SK-N-SH (cell line): ENCODE measurements at regions not wholly inside any gene's neighbourhood (a gene's known extent, or its start where the extent isn't known, plus 50 kb on each side); places are given as distances from the start of the nearest gene placed in this dataset.

Experiments
- CTCF ChIA-PET: fragments of 300-600, 350-600 bp; formaldehyde crosslinking; extraction: SDS; loops from one replicate; lab custom pipeline; 2021; lab: Yijun Ruan, JAX
- POLR2A ChIA-PET: fragments of 350-600 bp; sonication (Branson Sonifier 250); formaldehyde crosslinking; extraction: SDS; loops from one replicate; lab custom pipeline; 2020; ENCODE audit warnings: antibody characterized with exemption, inconsistent platforms; lab: Yijun Ruan, JAX
- DNase-seq: peaks from one replicate; pipeline ENCODE4 v3.0.0; 2012
- H2AFZ ChIP-seq: fragments of 200-600 bp; sonication (generic); 2 replicates; pipeline ENCODE4 v1.8.1; 2016; ENCODE audit warnings: antibody characterized with exemption, mild to moderate bottlenecking, low read depth
- H3F3A ChIP-seq: fragments of 200-600 bp; sonication (generic); replicated peaks from 2 replicates; pipeline ENCODE3; 2016; ENCODE audit warnings: antibody characterized with exemption, mild to moderate bottlenecking; ENCODE audit not compliant: insufficient read depth
- H3K27ac ChIP-seq, 2 experiments: fragments of 200-500 bp in 1 of 2; fragments of 200-600 bp in 1 of 2; sonication (Bioruptor generic) in 1 of 2; sonication (generic), shearing (Covaris generic) in 1 of 2; 2 replicates each; pipeline versions ENCODE4 v1.5.1 to v1.6.1; 2014 to 2016; ENCODE audit warnings: low read depth in 2 of 2, inconsistent platforms in 1 of 2, low read length in 1 of 2, mild to moderate bottlenecking in 1 of 2, mixed read lengths in 1 of 2
- H3K27me3 ChIP-seq: fragments of 200-600 bp; sonication (generic), shearing (Covaris generic); 2 replicates; pipeline ENCODE4 v1.6.1; 2016; ENCODE audit warnings: mixed run types; ENCODE audit not compliant: insufficient read depth
- H3K36me3 ChIP-seq, 2 experiments: fragments of 200-500 bp in 1 of 2; fragments of 200-600 bp in 1 of 2; sonication (Bioruptor generic) in 1 of 2; sonication (generic) in 1 of 2; replicated peaks in 1 of 2; 2 replicates each; pipeline versions ENCODE3 to v1.5.1; 2014 to 2016; ENCODE audit warnings: low read length in 1 of 2, mild to moderate bottlenecking in 1 of 2; ENCODE audit not compliant: insufficient read depth in 2 of 2, control insufficient read depth in 1 of 2
- H3K4me1 ChIP-seq, 2 experiments: fragments of 200-500 bp in 1 of 2; fragments of 200-600 bp in 1 of 2; sonication (Bioruptor generic) in 1 of 2; sonication (generic), shearing (Covaris generic) in 1 of 2; 2 replicates each; pipeline versions ENCODE4 v1.5.1 to v1.6.1; 2014 to 2016; ENCODE audit warnings: low read depth in 1 of 2, low read length in 1 of 2, mixed run types in 1 of 2; ENCODE audit not compliant: insufficient read depth in 2 of 2, control insufficient read depth in 1 of 2
- H3K4me2 ChIP-seq: fragments of 200-600 bp; sonication (generic), shearing (Covaris generic); 2 replicates; pipeline ENCODE4 v1.6.1; 2017; ENCODE audit warnings: mixed run types
- H3K4me3 ChIP-seq, 2 experiments: fragments of 200-500 bp in 1 of 2; fragments of 200-600 bp in 1 of 2; sonication (Bioruptor generic) in 1 of 2; sonication (generic), shearing (Covaris generic) in 1 of 2; 2 replicates each; pipeline versions ENCODE4 v1.5.1 to v1.8.1; 2014 to 2016; ENCODE audit warnings: low read depth in 2 of 2, inconsistent platforms in 1 of 2, low read length in 1 of 2, mild to moderate bottlenecking in 1 of 2, mixed read lengths in 1 of 2, moderate library complexity in 1 of 2
- H3K79me2 ChIP-seq: fragments of 200-600 bp; sonication (generic); 2 replicates; pipeline ENCODE4 v1.8.1; 2017; ENCODE audit warnings: mild to moderate bottlenecking; ENCODE audit not compliant: insufficient read depth
- H3K9ac ChIP-seq: fragments of 200-600 bp; sonication (generic); 2 replicates; pipeline ENCODE4 v1.6.1; 2017; ENCODE audit warnings: mixed run types
- H3K9me2 ChIP-seq: fragments of 200-600 bp; sonication (generic); 2 replicates; pipeline ENCODE4 v1.6.1; 2017; ENCODE audit warnings: mixed run types
- H3K9me3 ChIP-seq: fragments of 200-600 bp; sonication (generic); 2 replicates; pipeline ENCODE4 v1.6.1; 2017; ENCODE audit warnings: mixed run types, mild to moderate bottlenecking, moderate library complexity
- H4K20me1 ChIP-seq: fragments of 200-600 bp; sonication (generic); 2 replicates; pipeline ENCODE4 v1.6.1; 2017; ENCODE audit warnings: mild to moderate bottlenecking, mixed run types; ENCODE audit not compliant: insufficient read depth
- CHD2 ChIP-seq: fragments of 150-350 bp; IDR thresholded peaks from 2 replicates; pipeline ENCODE4 v1.6.1; 2018; ENCODE audit warnings: low read length; ENCODE audit not compliant: partially characterized antibody
- EP300 ChIP-seq, 2 experiments: IDR thresholded peaks; 2 replicates each; pipeline versions ENCODE4 v1.4.0 to v1.6.1; 2012; ENCODE audit warnings: borderline replicate concordance in 1 of 2, low read depth in 1 of 2, low read length in 1 of 2
- FOSL2 ChIP-seq: IDR thresholded peaks from 2 replicates; pipeline ENCODE4 v1.4.0; 2012; ENCODE audit warnings: low read depth, mild to moderate bottlenecking, moderate library complexity, borderline replicate concordance
- GABPA ChIP-seq: IDR thresholded peaks from 2 replicates; pipeline ENCODE4 v1.4.0; 2012; ENCODE audit warnings: low read depth, mild to moderate bottlenecking
- GATA2 ChIP-seq: sonication (generic); formaldehyde crosslinking; IDR thresholded peaks from 2 replicates; pipeline ENCODE4 v1.5.0; 2020; ENCODE audit warnings: mild to moderate bottlenecking, missing genetic modification reagents
- JUND ChIP-seq: IDR thresholded peaks from 2 replicates; pipeline ENCODE4 v1.4.0; 2012
- MEF2A ChIP-seq: IDR thresholded peaks from 2 replicates; pipeline ENCODE4 v1.4.0; 2012; ENCODE audit warnings: low read depth, borderline replicate concordance
- NRF1 ChIP-seq: IDR thresholded peaks from 2 replicates; pipeline ENCODE4 v1.6.1; 2012; ENCODE audit warnings: low read depth, mild to moderate bottlenecking, low read length
- RAD21 ChIP-seq: IDR thresholded peaks from 2 replicates; pipeline ENCODE4 v1.6.1; 2012; ENCODE audit warnings: mild to moderate bottlenecking, low read length
- RXRA ChIP-seq: IDR thresholded peaks from 2 replicates; pipeline ENCODE4 v1.4.0; 2012; ENCODE audit warnings: low read depth, mild to moderate bottlenecking, borderline replicate concordance
- SIN3A ChIP-seq: IDR thresholded peaks from 2 replicates; pipeline ENCODE4 v1.6.1; 2012; ENCODE audit warnings: low read depth, mild to moderate bottlenecking, low read length, moderate library complexity, borderline replicate concordance
- SMC3 ChIP-seq: IDR thresholded peaks from 2 replicates; pipeline ENCODE4 v1.6.1; 2012; ENCODE audit warnings: low read depth, low read length, improper control_type of control experiment
- TAF1 ChIP-seq: IDR thresholded peaks from 2 replicates; pipeline ENCODE4 v1.6.1; 2012; ENCODE audit warnings: low read depth, mild to moderate bottlenecking, low read length, moderate library complexity, borderline replicate concordance
- TEAD4 ChIP-seq: IDR thresholded peaks from 2 replicates; pipeline ENCODE4 v1.4.0; 2012; ENCODE audit warnings: mild to moderate bottlenecking, borderline replicate concordance; ENCODE audit not compliant: insufficient read depth
- WGBS: methylation state at CpG from one replicate; pipeline ENCODE4 v1.1.6; 2017; ENCODE audit warnings: low lambda C conversion rate; 5-methylcytosine and 5-hydroxymethylcytosine counted together
- TF ChIP-seq, protein P1 (sequence below): IDR thresholded peaks from 2 replicates; pipeline ENCODE4; 2012
- TF ChIP-seq, protein P2 (sequence below): fragments of 200-600 bp; sonication (generic); IDR thresholded peaks from 2 replicates; pipeline ENCODE4 v1.6.1; 2017; ENCODE audit warnings: antibody characterized with exemption, mild to moderate bottlenecking, moderate library complexity
- TF ChIP-seq, protein P3 (sequence below): IDR thresholded peaks from 2 replicates; pipeline ENCODE4 v1.4.0; 2012; ENCODE audit warnings: low read depth
- TF ChIP-seq, protein P4 (sequence below): IDR thresholded peaks from 2 replicates; pipeline ENCODE4 v1.6.1; 2012; ENCODE audit warnings: mild to moderate bottlenecking, low read depth, low read length, moderate library complexity

DNA sequence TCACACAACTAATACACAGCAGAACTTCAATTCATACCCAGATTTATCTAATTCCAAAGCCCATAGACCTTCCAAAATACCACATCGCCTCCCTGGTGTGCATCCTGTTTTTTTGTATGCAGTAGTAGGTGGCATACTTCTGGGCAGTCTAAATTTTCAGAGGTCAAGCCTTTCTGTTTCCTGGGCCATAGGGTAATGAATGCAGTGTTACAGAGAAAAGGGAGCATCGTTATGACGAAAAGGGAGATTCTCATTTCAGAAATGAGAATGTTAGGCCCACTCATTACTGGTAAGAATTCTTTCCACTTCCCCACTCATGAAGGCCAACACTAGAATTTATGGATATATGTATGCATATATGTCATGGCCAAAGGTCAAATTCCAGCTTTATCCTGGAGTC lies 267.8 kb upstream of the ASIC2 start:
- peak overlapping the region in 1 of 2 experiments; percentile 97; a peak in 2 of 4 replicates for H3K27ac ChIP-seq
- 69% methylated on average over 3 of the region's 3 CpGs for WGBS
- CTCF ChIA-PET: no interaction called here

DNA sequence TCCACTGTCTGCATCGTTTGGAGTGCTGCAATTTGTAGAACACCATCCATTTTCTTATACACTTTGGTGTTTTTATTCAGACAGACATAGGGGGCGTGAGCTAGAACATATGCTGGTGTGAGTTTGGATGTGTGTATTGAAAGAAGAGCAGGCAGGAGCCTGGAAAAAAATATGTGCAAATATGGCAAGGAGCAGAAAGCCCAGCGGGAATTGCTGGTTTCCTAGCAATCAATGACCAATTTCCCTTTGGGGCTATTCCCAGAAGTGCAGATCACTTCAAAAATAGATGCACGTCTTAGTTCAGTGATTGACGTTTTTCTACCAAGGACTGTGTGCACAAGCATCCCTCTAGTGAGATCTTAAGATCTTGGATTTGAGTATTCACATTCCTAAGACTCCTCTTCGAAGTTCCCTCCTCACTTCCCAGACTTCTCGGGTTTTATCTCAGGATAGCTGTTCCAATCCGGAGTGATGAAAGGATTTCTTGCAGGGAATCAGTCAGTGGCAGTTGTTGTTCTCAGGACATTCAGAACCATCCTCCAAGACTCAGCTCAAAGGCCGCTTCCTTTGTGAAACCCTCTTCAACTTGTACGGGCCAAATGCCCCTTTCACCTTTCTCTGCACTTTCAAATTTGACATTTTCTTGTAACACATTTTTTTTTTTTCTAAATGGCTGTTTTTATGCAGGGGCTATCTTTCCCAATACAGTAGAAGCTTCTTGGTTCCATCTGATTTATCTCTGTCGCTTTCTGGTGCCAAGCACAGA lies 268.7 kb upstream of the ASIC2 start:
- H3K9me3 ChIP-seq: 0 out of 2 replicates have a peak, but pooled peaks cover 4% of the 10 kb centered on the region
- H3K36me3 ChIP-seq: no peaks in the 10 kb centered on the region
- DNase-seq: no peak
- H4K20me1 ChIP-seq: no peaks in the 10 kb centered on the region
- H3K79me2 ChIP-seq: no peaks in the 10 kb centered on the region
- peak overlapping the region; percentile 58; the same call in 1 of the 2 replicates for H3K4me2 ChIP-seq
- H3K4me1 ChIP-seq: peaks cover 0 to 19% of the 10 kb centered on the region in 2 experiments; a peak in 3 of 4 replicates
- H3K4me3 ChIP-seq: no peak overlapping the region
- no peaks in the 10 kb centered on the region for H3K9me2 ChIP-seq
- CTCF ChIA-PET: interaction anchor here (0.5 kb wide), 2 partner anchors 32 to 123 kb away, joined by 3 read pairs; no protein-coding TSS in a partner anchor
- no peak overlapping the region for H3K9ac ChIP-seq
- WGBS: 36% methylated on average over 11 of the region's 11 CpGs
- peak overlapping the region in 1 of 2 experiments; percentile 97; a peak in 2 of 4 replicates for H3K27ac ChIP-seq
- peaks cover 21% of the 10 kb centered on the region for H3F3A ChIP-seq
- no peak overlapping the region for H2AFZ ChIP-seq
- H3K27me3 ChIP-seq: no peaks in the 10 kb centered on the region
- POLR2A ChIA-PET: no interaction called here
- TF ChIP-seq FOSL2 (no peak), EP300 (IDR thresholded peaks at IDR 0.05; ENCODE audit: borderline replicate concordance in 1 of 2, low read depth in 1 of 2, low read length in 1 of 2) (no peak), GATA2 (no peak), NRF1 (no peak), TAF1 (no peak), JUND (no peak), SIN3A (no peak), MEF2A (no peak), RXRA (no peak)
- TF ChIP-seq, protein P1, sequence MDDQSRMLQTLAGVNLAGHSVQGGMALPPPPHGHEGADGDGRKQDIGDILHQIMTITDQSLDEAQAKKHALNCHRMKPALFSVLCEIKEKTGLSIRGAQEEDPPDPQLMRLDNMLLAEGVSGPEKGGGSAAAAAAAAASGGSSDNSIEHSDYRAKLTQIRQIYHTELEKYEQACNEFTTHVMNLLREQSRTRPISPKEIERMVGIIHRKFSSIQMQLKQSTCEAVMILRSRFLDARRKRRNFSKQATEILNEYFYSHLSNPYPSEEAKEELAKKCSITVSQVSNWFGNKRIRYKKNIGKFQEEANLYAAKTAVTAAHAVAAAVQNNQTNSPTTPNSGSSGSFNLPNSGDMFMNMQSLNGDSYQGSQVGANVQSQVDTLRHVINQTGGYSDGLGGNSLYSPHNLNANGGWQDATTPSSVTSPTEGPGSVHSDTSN: no peak
- TF ChIP-seq, protein P2, sequence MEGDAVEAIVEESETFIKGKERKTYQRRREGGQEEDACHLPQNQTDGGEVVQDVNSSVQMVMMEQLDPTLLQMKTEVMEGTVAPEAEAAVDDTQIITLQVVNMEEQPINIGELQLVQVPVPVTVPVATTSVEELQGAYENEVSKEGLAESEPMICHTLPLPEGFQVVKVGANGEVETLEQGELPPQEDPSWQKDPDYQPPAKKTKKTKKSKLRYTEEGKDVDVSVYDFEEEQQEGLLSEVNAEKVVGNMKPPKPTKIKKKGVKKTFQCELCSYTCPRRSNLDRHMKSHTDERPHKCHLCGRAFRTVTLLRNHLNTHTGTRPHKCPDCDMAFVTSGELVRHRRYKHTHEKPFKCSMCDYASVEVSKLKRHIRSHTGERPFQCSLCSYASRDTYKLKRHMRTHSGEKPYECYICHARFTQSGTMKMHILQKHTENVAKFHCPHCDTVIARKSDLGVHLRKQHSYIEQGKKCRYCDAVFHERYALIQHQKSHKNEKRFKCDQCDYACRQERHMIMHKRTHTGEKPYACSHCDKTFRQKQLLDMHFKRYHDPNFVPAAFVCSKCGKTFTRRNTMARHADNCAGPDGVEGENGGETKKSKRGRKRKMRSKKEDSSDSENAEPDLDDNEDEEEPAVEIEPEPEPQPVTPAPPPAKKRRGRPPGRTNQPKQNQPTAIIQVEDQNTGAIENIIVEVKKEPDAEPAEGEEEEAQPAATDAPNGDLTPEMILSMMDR: no peak

More for the DNA sequence above, 267.8 kb upstream of the ASIC2 start:
- Histone ChIP-seq H4K20me1 (no peaks in the 10 kb centered on the region), H3K9me3 (0 out of 2 replicates have a peak, but pooled peaks cover 4% of the 10 kb centered on the region), H3K4me3 (no peak overlapping the region), H3K79me2 (no peaks in the 10 kb centered on the region), H2AFZ (no peak overlapping the region), H3K9ac (peak overlapping the region; percentile 58; the same call in 1 of the 2 replicates), H3K9me2 (no peaks in the 10 kb centered on the region), H3K4me2 (peak overlapping the region; percentile 58), H3F3A (peaks cover 21% of the 10 kb centered on the region)
- POLR2A ChIA-PET: no interaction called here
- DNase-seq: no peak
- TF ChIP-seq TEAD4: no peak
- no peak for TF ChIP-seq RXRA
- TF ChIP-seq, protein P3, sequence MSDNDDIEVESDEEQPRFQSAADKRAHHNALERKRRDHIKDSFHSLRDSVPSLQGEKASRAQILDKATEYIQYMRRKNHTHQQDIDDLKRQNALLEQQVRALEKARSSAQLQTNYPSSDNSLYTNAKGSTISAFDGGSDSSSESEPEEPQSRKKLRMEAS: no peak
- TF ChIP-seq GABPA: no peak
- TF ChIP-seq, protein P4, sequence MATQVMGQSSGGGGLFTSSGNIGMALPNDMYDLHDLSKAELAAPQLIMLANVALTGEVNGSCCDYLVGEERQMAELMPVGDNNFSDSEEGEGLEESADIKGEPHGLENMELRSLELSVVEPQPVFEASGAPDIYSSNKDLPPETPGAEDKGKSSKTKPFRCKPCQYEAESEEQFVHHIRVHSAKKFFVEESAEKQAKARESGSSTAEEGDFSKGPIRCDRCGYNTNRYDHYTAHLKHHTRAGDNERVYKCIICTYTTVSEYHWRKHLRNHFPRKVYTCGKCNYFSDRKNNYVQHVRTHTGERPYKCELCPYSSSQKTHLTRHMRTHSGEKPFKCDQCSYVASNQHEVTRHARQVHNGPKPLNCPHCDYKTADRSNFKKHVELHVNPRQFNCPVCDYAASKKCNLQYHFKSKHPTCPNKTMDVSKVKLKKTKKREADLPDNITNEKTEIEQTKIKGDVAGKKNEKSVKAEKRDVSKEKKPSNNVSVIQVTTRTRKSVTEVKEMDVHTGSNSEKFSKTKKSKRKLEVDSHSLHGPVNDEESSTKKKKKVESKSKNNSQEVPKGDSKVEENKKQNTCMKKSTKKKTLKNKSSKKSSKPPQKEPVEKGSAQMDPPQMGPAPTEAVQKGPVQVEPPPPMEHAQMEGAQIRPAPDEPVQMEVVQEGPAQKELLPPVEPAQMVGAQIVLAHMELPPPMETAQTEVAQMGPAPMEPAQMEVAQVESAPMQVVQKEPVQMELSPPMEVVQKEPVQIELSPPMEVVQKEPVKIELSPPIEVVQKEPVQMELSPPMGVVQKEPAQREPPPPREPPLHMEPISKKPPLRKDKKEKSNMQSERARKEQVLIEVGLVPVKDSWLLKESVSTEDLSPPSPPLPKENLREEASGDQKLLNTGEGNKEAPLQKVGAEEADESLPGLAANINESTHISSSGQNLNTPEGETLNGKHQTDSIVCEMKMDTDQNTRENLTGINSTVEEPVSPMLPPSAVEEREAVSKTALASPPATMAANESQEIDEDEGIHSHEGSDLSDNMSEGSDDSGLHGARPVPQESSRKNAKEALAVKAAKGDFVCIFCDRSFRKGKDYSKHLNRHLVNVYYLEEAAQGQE: no peak
- no peak for TF ChIP-seq CHD2
- no peak for TF ChIP-seq RAD21
- no peak for TF ChIP-seq SIN3A
- TF ChIP-seq GATA2: no peak
- TF ChIP-seq EP300 (IDR thresholded peaks at IDR 0.05; ENCODE audit: borderline replicate concordance in 1 of 2, low read depth in 1 of 2, low read length in 1 of 2): no peak
- TF ChIP-seq SMC3: no peak
- TF ChIP-seq, all 33 proteins: peak for 0
- no peaks in the 10 kb centered on the region for H3K27me3 ChIP-seq
- peaks cover 0 to 19% of the 10 kb centered on the region in 2 experiments; a peak in 3 of 4 replicates for H3K4me1 ChIP-seq
- H3K36me3 ChIP-seq: no peaks in the 10 kb centered on the region
